Loucy (cell line): ENCODE measurements at regions not wholly inside any gene's neighbourhood (a gene's known extent, or its start where the extent isn't known, plus 50 kb on each side); places are given as distances from the start of the nearest gene placed in this dataset.

ENCODE experiments used
- H2AFZ ChIP-seq: fragments of 200-600 bp; sonication (generic); 2 replicates; pipeline ENCODE4 v1.6.0; 2016; ENCODE audit warnings: antibody characterized with exemption, mild to moderate bottlenecking, low read length, moderate library complexity
- H3F3A ChIP-seq: fragments of 200-600 bp; 2 replicates; pipeline ENCODE4 v1.6.0; 2016; ENCODE audit warnings: antibody characterized with exemption, low read depth, mild to moderate bottlenecking
- H3K27me3 ChIP-seq: fragments of 200-600 bp; sonication (generic); 2 replicates; pipeline ENCODE4 v1.6.1; 2014; ENCODE audit warnings: low read length, mild to moderate bottlenecking; ENCODE audit not compliant: insufficient read depth, poor library complexity, severe bottlenecking
- H3K36me3 ChIP-seq: fragments of 200-600 bp; sonication (generic); 2 replicates; pipeline ENCODE4 v1.6.1; 2016; ENCODE audit warnings: low read length; ENCODE audit not compliant: insufficient read depth
- H3K4me1 ChIP-seq: fragments of 200-600 bp; sonication (generic); 2 replicates; pipeline ENCODE4 v1.5.1; 2014; ENCODE audit warnings: low read length, mild to moderate bottlenecking; ENCODE audit not compliant: insufficient read depth, poor library complexity, severe bottlenecking
- H3K4me2 ChIP-seq: fragments of 200-600 bp; sonication (generic); 2 replicates; pipeline ENCODE4 v1.6.0; 2014; ENCODE audit warnings: antibody characterized with exemption, low read length, low read depth, mild to moderate bottlenecking; ENCODE audit not compliant: poor library complexity, severe bottlenecking
- H3K4me3 ChIP-seq: fragments of 200-600 bp; sonication (generic); 2 replicates; pipeline ENCODE4 v1.5.1; 2014; ENCODE audit warnings: low read length, mild to moderate bottlenecking, mixed read lengths; ENCODE audit not compliant: poor library complexity, severe bottlenecking
- H3K79me2 ChIP-seq: fragments of 200-600 bp; sonication (generic); 2 replicates; pipeline ENCODE4 v1.6.1; 2014; ENCODE audit warnings: low read length; ENCODE audit not compliant: insufficient read depth
- H3K9ac ChIP-seq: fragments of 200-600 bp; sonication (generic); 2 replicates; pipeline ENCODE4 v1.6.0; 2014; ENCODE audit warnings: mild to moderate bottlenecking, low read depth, low read length, moderate library complexity; ENCODE audit not compliant: poor library complexity, severe bottlenecking
- H3K9me2 ChIP-seq: fragments of 200-600 bp; sonication (generic); replicated peaks from 2 replicates; pipeline ENCODE4 v1.6.1; 2016; ENCODE audit warnings: low read depth, low read length, mixed read lengths
- H3K9me3 ChIP-seq: fragments of 200-600 bp; sonication (generic); 2 replicates; pipeline ENCODE4 v1.6.1; 2014; ENCODE audit warnings: mild to moderate bottlenecking, antibody characterized with exemption, low read length, low read depth; ENCODE audit not compliant: insufficient read depth
- H4K20me1 ChIP-seq: fragments of 200-600 bp; sonication (generic); 2 replicates; pipeline ENCODE4 v1.6.0; 2014; ENCODE audit warnings: antibody characterized with exemption, low read length, mild to moderate bottlenecking; ENCODE audit not compliant: insufficient read depth, poor library complexity, severe bottlenecking
- EZH2phosphoT487 ChIP-seq: fragments of 200-600 bp; IDR thresholded peaks from 2 replicates; pipeline ENCODE4 v1.6.1; 2018; ENCODE audit warnings: antibody characterized with exemption, mild to moderate bottlenecking, moderate library complexity, borderline replicate concordance
- TF ChIP-seq, protein P1 (sequence below): fragments of 200-600 bp; sonication (generic); conservative IDR thresholded peaks from 2 replicates; pipeline ENCODE4 v1.5.1; 2014; ENCODE audit warnings: mild to moderate bottlenecking, antibody characterized with exemption, low read length

DNA sequence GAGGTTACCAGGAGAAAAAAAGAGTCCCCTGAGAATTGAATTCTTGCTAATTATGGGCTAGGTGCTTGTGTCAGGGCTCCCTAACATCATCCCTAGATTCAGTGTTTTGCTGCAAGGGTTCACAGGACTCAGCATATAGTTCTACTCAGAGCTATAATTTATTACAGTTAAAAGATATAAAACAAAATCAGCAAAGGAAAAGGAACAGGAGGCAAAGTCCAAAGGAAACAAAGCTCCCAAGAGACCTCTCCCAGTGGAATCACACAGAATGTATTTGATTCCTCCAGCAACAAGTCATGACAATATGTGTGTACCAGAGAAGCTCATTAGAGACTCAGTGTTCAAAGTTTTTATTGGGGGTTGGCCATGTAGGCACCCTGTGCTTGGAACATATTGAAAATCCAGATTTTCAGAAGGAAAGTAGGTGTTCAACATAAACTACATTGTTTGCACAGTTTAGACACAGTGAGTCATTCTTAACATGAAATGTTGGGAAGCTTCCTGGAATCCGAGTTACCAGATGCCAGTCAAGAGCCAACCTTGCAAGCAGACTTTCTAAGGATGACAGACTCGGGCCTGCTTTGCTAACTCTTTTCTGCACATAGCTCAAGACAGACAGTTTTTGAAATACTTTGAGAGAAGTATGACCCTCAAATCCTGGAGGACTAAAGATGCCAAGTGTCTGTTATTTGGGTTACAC lies 311.3 kb upstream of the EMCN start:
- Histone ChIP-seq H3K27me3 (no peaks in the 10 kb centered on the region), H3K4me2 (no peak overlapping the region), H3K4me3 (no peak overlapping the region), H4K20me1 (no peaks in the 10 kb centered on the region), H3F3A (no peaks in the 10 kb centered on the region), H3K36me3 (no peaks in the 10 kb centered on the region), H3K4me1 (no peaks in the 10 kb centered on the region), H3K79me2 (no peaks in the 10 kb centered on the region), H3K9me3 (no peaks in the 10 kb centered on the region; the same call in 1 of the 2 replicates), H2AFZ (no peak overlapping the region), H3K9ac (no peak overlapping the region), H3K9me2 (no peaks in the 10 kb centered on the region)
- TF ChIP-seq, protein P1, sequence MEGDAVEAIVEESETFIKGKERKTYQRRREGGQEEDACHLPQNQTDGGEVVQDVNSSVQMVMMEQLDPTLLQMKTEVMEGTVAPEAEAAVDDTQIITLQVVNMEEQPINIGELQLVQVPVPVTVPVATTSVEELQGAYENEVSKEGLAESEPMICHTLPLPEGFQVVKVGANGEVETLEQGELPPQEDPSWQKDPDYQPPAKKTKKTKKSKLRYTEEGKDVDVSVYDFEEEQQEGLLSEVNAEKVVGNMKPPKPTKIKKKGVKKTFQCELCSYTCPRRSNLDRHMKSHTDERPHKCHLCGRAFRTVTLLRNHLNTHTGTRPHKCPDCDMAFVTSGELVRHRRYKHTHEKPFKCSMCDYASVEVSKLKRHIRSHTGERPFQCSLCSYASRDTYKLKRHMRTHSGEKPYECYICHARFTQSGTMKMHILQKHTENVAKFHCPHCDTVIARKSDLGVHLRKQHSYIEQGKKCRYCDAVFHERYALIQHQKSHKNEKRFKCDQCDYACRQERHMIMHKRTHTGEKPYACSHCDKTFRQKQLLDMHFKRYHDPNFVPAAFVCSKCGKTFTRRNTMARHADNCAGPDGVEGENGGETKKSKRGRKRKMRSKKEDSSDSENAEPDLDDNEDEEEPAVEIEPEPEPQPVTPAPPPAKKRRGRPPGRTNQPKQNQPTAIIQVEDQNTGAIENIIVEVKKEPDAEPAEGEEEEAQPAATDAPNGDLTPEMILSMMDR, result no peak
- no peak for TF ChIP-seq EZH2phosphoT487

DNA sequence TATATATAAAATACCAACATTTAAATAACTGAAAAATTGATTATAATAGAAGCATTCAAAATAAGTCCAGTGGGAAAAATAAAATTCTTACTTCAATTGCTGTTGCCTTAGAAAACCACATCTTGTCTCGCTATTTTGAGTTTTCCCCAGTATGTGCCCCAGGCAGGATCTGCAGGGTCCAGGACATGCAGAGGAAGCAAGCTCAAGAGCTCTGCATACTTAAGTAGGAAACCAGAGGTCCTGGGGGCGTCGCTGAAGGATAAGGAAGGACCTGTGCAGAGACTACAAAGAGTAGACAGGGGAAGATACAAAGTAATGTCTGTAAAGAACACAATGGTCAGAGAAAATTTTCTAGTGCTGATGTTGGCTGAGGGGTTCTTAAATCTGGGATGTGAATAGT lies 310.5 kb upstream of the EMCN start:
- Histone ChIP-seq H3K4me3 (no peak overlapping the region), H3F3A (no peaks in the 10 kb centered on the region), H2AFZ (no peak overlapping the region), H3K9me3 (no peaks in the 10 kb centered on the region; the same call in 1 of the 2 replicates), H3K36me3 (no peaks in the 10 kb centered on the region), H3K79me2 (no peaks in the 10 kb centered on the region), H3K9ac (no peak overlapping the region), H3K9me2 (no peaks in the 10 kb centered on the region), H4K20me1 (no peaks in the 10 kb centered on the region), H3K4me1 (peaks cover 7% of the 10 kb centered on the region), H3K4me2 (no peak overlapping the region), H3K27me3 (no peaks in the 10 kb centered on the region)
- TF ChIP-seq EZH2phosphoT487, result no peak
- TF ChIP-seq, protein P1, result no peak

DNA sequence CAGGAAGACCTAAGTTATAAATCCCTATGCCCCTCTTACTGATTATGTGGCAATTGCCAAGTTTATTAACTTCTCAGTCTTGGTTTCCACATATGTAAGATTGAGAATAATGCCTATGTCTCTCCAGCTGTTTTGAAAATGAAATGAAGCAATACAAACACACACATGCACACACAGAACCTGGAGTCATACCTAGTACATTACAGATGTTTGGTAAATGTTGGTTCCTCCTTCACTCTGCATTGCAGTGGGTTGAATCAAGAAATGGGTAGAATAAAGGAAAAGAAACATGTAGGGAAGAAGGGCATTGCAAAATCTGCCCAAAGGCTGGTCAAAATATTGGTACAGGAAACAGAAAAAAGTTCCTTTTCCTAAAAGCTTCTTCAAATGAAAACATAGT lies 309.9 kb upstream of the EMCN start:
- TF ChIP-seq, protein P1, result no peak
- TF ChIP-seq EZH2phosphoT487, result no peak
- Histone ChIP-seq H3K27me3 (no peaks in the 10 kb centered on the region), H3K79me2 (no peaks in the 10 kb centered on the region), H3K9me3 (no peaks in the 10 kb centered on the region; the same call in 1 of the 2 replicates), H3K9me2 (no peaks in the 10 kb centered on the region), H3F3A (no peaks in the 10 kb centered on the region), H3K9ac (no peak overlapping the region), H4K20me1 (no peaks in the 10 kb centered on the region), H3K4me1 (peaks cover 10% of the 10 kb centered on the region), H3K36me3 (no peaks in the 10 kb centered on the region), H3K4me2 (no peak overlapping the region), H2AFZ (no peak overlapping the region), H3K4me3 (no peak overlapping the region)
